HS-27A (cell line): ENCODE measurements at regions not wholly inside any gene's neighbourhood (a gene's known extent, or its start where the extent isn't known, plus 50 kb on each side); places are given as distances from the start of the nearest gene placed in this dataset.
"Not testable (repeated sequence)": the region's sequence is repeated elsewhere in the genome, so short reads cannot be mapped to it uniquely, and the experiment has no call there.

Source experiments
- DNase-seq: peaks from one replicate; pipeline ENCODE4 v3.0.0-alpha.2; 2012; ENCODE audit warnings: low read depth, missing footprints

DNA sequence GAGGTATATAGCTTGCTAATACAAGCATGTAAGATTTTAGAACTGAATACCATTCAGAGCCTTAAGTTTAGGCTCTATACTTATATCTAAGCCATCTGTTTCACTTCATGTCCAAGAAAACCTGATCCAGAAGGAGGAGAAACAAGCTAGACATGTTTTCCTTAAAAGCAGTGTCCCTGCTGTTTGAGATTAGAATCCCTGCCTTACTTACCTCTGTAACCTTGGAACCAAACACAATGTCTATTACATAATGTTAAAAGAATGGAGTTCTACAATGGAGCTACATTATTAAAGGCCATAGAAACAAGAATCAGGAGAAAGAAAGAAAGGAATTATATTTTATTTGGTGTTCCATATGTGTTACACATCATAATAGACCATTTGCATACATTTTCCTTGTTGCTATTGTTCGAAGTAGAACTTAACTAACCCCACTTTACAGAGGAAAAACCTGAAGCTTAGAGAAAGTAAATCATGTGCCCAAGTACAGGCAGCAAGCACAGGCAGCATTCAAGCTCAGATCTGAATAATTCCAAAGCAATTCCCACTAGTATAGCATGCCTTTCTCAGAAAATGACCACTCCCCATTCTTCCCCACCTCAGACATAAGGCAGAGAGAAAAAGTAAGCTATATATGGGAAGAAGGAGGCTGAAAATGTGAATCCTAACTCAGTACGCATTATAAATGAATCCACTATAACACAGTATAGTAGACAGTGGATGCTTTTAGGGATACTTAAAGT, 380.1 kb upstream of the SPAG17 start:
- DNase-seq: no peak

GRCh38 chr1:118563981-118564951, 379.2 kb upstream of the SPAG17 start:
- no peak for DNase-seq

GRCh38 chr1:118558933-118559332, 373.9 kb upstream of the SPAG17 start:
- DNase-seq: no peak

- no peak for DNase-seq
Observed at GRCh38 chr1:118556936-118557335, 371.9 kb upstream of the SPAG17 start.

DNA sequence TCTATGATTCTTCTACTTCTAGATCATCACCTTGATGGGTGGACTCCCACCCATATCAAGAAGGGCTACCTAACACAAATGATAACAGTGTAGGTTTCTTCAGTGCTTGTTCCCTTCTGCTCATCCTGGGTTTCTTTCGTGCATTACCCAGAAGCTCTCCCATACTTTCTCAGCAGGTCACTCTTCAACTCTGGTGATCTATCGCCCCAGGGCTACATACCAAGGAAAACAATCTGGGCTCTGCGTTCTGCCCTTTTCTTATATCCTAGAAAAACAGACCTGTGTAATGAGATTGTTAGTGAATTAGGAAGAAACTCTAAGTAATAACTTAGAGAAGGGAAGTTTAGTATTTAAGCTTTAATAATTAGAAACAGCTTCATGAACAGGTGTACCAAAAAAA, 370.6 kb upstream of the SPAG17 start:
- no peak for DNase-seq

DNA sequence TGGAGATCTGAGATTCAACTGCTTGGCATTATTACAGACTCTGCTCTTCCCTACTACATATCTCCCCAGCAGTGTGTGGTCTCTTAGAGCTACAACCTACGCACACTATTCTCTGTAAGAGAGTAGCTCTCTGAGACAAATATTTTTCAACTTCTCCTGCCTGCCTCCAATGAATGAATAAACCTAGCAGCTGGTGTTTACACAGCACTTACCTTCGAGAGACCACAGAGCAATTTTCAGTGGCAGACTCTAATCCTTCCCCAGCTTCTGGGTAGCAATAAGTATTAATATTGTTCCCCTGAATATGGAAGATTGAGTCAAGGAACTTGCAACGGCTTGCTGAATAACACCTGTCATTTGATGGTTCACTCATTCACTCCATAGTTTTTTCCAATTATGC, 350.9 kb upstream of the SPAG17 start:
- DNase-seq: no peak

GRCh38 chr1:118511922-118512321, 326.9 kb upstream of the SPAG17 start:
- DNase-seq: not testable (repeated sequence)

- no peak for DNase-seq
Observed at GRCh38 chr1:118504867-118505266, 319.8 kb upstream of the SPAG17 start.

GRCh38 chr1:118504221-118504644, 319.2 kb upstream of the SPAG17 start:
- DNase-seq: no peak

DNA sequence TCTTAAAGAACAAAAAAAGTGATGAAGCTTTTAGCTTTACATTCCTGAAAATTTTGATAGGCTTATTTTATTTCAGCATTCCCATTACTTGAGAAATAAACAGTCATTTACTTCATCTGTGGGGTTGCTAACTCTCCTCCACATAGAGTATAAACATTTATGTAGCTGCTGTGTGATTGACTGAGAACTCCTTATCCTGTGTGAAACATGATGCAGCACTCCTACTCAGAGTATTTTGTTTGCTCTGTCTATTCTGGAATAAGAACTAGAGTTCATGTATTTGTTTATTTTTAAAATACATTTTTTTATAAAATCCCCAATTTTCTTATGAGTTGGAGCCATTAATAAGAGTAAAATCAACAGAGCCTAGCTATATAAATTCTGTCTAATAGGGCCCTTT, 318.7 kb upstream of the SPAG17 start:
- no peak for DNase-seq

GRCh38 chr1:118494998-118495397, 310.0 kb upstream of the SPAG17 start:
- no peak for DNase-seq

- no peak for DNase-seq
Observed at GRCh38 chr1:118488787-118489186, 303.8 kb upstream of the SPAG17 start.

GRCh38 chr1:118487932-118488331, 302.9 kb upstream of the SPAG17 start:
- DNase-seq: no peak

DNA sequence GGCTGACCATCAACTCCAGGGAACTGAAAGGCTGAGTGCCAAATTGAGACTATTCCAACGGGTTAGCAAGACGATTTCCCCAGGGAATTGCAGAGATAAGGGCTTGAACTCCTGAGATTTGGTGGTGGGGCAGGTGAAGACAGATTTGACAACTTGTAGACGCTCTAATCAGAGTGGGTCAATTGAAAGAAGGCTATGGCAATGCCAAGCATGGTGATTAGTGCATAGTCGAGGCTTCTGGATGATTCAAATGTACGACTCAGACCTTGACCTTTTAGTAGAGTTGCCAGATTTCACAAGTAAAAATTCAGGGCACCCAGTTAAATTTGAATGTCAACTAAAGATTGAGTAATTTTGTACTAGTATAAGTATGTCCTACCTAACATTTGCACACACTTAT, 302.1 kb upstream of the SPAG17 start:
- DNase-seq: no peak

- DNase-seq: no peak
Observed at GRCh38 chr1:118486199-118486598, 301.2 kb upstream of the SPAG17 start.

DNA sequence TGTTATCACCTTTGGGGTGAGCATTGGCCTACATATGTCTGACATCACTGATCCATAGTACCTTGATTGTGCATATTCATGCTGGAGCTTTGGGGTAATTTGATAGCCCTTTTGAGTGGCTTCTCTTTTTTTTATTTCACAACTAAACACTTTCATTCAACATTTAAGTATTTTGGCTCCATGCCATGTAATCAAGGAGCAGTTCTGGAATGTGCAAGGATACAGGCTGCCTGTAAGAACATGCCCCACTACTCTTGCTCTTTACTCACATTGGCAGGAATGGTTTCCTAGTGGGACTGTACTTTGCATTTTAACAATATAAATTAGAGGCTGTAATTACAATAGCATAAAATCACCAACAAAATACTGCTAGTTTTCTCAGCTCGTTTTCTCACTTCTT, 300.7 kb upstream of the SPAG17 start:
- DNase-seq: no peak

DNA sequence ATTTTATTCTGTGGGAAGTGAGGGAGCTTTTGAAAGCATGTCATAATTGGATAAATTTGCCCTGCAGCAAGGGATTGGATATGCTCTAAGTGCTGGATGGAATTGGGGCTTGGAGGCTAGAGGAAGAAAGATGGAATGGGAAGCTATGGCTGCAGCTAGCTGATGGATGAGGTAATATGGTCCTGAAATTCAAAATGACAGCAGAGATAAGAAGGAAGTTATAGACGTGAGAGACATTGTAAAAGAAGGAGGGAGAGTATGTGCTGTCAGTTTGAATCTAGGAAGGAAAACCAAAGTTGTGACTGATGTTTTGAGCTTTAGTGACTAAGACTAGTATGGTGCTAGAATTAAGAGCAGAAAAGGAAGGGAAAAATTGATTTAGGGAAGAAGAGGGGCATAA, 299.9 kb upstream of the SPAG17 start:
- DNase-seq: no peak

GRCh38 chr1:118483245-118484006, 298.4 kb upstream of the SPAG17 start:
- no peak for DNase-seq

DNA sequence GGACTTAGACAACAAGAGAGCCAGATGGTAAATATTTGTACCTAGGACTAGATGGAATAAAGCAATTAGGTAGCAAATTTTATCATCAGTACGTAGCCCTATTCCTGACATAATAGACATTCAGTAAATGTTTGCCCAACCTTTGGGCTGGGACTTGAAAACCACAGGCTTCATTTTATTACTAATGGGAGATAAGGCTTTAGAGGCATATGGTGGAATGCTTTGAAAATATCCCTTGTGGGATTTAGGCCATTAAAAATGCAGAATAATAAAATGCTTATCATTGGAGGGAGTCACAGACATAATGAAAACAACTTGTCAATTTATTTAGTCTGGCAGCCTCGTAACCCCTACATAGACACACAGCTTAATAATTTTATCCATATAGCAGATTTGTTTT, 296.1 kb upstream of the SPAG17 start:
- DNase-seq: no peak

DNA sequence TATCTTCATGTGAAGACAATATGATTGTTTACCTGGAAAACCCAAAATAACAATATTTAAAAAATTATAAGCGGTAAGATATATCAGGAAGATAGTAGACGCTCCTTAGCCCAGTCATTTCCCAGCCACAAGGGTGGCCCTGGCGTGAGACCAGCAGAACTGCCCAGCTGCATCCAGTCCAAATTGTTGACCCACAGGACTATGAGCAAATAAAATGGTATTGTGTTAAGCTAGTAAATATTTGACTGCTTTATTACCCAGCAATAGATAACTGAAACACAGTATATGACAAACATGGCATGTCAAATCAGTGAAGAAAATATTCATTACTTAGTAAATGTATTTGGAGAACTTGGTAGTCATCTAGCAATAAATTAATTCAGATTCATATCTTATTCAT, 294.3 kb upstream of the SPAG17 start:
- no peak for DNase-seq

- no peak for DNase-seq
Observed at GRCh38 chr1:118473825-118474224, 288.8 kb upstream of the SPAG17 start.

- DNase-seq: not testable (repeated sequence)
Observed at GRCh38 chr1:118464460-118464859, 279.4 kb upstream of the SPAG17 start.
